K562 (cell line): ENCODE measurements at regions not wholly inside any gene's neighbourhood (a gene's known extent, or its start where the extent isn't known, plus 50 kb on each side); places are given as distances from the start of the nearest gene placed in this dataset.

Experiments used
- ATAC-seq: fragments of 200-7000 bp; cut with Tn5 transposase; 3 replicates; pipeline ENCODE4 v1.9.1; 2020; ENCODE audit warnings: moderate library complexity
- BruUV-seq: library from RNA; stranded (reverse); fragments of 400-500 nt; replicated peaks from 2 replicates; lab custom pipeline; 2021; lab: Mats Ljungman, UMichigan
- CTCF ChIA-PET: fragments of 300-600 bp; formaldehyde crosslinking; extraction: SDS; loops from one replicate; lab custom pipeline; 2021; ENCODE audit warnings: low intra/inter-chr PET ratio; lab: Yijun Ruan, JAX
- POLR2A ChIA-PET: fragments of 300-600, 350-650 bp; sonication (Branson Sonifier 250); formaldehyde crosslinking; extraction: SDS; loops from one replicate; lab custom pipeline; 2021; ENCODE audit warnings: antibody characterized with exemption, inconsistent platforms; lab: Yijun Ruan, JAX
- DNase-seq, 4 experiments: peaks; one replicate each; pipeline versions ENCODE4 v3.0.0 to v3.0.0-alpha.2; 2011 to 2018; ENCODE audit warnings: low spot score in 3 of 4, mixed read lengths in 3 of 4; ENCODE audit errors: extremely low read depth in 1 of 4
- FAIRE-seq: peaks from 2 replicates; lab custom pipeline; 2011; peaks lifted over from hg19 to GRCh38; lab: Jason Lieb, UNC
- H2AFZ ChIP-seq: 2 replicates; pipeline ENCODE4 v1.6.0; 2011; ENCODE audit warnings: low read depth, low read length, control low read depth, inconsistent platforms
- H3K27ac ChIP-seq: fragments of 200-600 bp; 3 replicates; pipeline ENCODE4 v1.8.0; 2011; ENCODE audit warnings: low read depth, mild to moderate bottlenecking, control low read depth, inconsistent platforms, low read length, moderate library complexity, mixed read lengths; ENCODE audit errors: extremely low read depth
- H3K27me3 ChIP-seq, 2 experiments: fragments of 300-600 bp in 1 of 2; 2 replicates in 1 of 2; 3 replicates in 1 of 2; pipeline versions ENCODE4 v1.6.0 to v1.8.0; 2011; ENCODE audit warnings: inconsistent platforms in 2 of 2, low read length in 2 of 2, mild to moderate bottlenecking in 1 of 2, mixed read lengths in 1 of 2, moderate library complexity in 1 of 2; ENCODE audit not compliant: control insufficient read depth in 2 of 2, insufficient read depth in 2 of 2
- H3K36me3 ChIP-seq: fragments of 300-600 bp; 3 replicates; pipeline ENCODE4 v1.8.0; 2011; ENCODE audit warnings: mild to moderate bottlenecking, low read length, inconsistent platforms; ENCODE audit not compliant: control insufficient read depth, insufficient read depth
- H3K4me1 ChIP-seq, 2 experiments: fragments of 200-600 bp in 1 of 2; replicated peaks in 1 of 2; 2 replicates in 1 of 2; 3 replicates in 1 of 2; pipeline versions ENCODE4 v1.5.1 to v1.8.0; 2011; ENCODE audit warnings: inconsistent platforms in 2 of 2, low read length in 2 of 2, mild to moderate bottlenecking in 1 of 2, mixed read lengths in 1 of 2, moderate library complexity in 1 of 2; ENCODE audit not compliant: control insufficient read depth in 2 of 2, insufficient read depth in 2 of 2
- H3K4me2 ChIP-seq: 2 replicates; pipeline ENCODE4 v1.6.1; 2011; ENCODE audit warnings: low read length, control low read depth, inconsistent platforms, mixed read lengths; ENCODE audit not compliant: insufficient read depth
- H3K4me3 ChIP-seq: fragments of 200-600 bp; sonication (generic), shearing (Covaris generic); 2 replicates; pipeline ENCODE4 v1.5.1; 2016; ENCODE audit warnings: control low read depth, inconsistent platforms
- H3K79me2 ChIP-seq: fragments of 200-600 bp; 3 replicates; pipeline ENCODE4 v1.8.0; 2011; ENCODE audit warnings: low read length, inconsistent platforms; ENCODE audit not compliant: control insufficient read depth, insufficient read depth
- H3K9ac ChIP-seq, 2 experiments: 2 replicates each; pipeline versions ENCODE4 v1.6.0 to v1.6.1; 2011; ENCODE audit warnings: low read depth in 2 of 2, low read length in 2 of 2, control low read depth in 1 of 2, inconsistent platforms in 1 of 2, mild to moderate bottlenecking in 1 of 2, mixed read lengths in 1 of 2; ENCODE audit not compliant: insufficient read depth in 1 of 2
- H3K9me1 ChIP-seq: one replicate; pipeline ENCODE4 v1.6.0; 2011; ENCODE audit warnings: inconsistent platforms, mild to moderate bottlenecking, low read length, moderate library complexity; ENCODE audit not compliant: control insufficient read depth, insufficient read depth
- H3K9me3 ChIP-seq: replicated peaks from 2 replicates; pipeline ENCODE4 v1.5.1; 2011; ENCODE audit warnings: low read depth, low read length, inconsistent platforms; ENCODE audit not compliant: control insufficient read depth, insufficient read depth
- H4K20me1 ChIP-seq: replicated peaks from 2 replicates; pipeline ENCODE4 v1.6.1; 2011; ENCODE audit warnings: low read length, inconsistent platforms, mixed read lengths; ENCODE audit not compliant: control insufficient read depth, insufficient read depth
- CBFB ChIP-seq: sonication (generic); formaldehyde crosslinking; IDR thresholded peaks from 2 replicates; pipeline ENCODE4 v1.4.0; 2020; ENCODE audit warnings: mild to moderate bottlenecking, missing genetic modification reagents
- HNRNPH1 ChIP-seq: fragments of 200-400 bp; formaldehyde crosslinking; optimal IDR thresholded peaks from 2 replicates; pipeline ENCODE3; 2017; ENCODE audit warnings: low read depth, mild to moderate bottlenecking, low read length, moderate library complexity
- PTTG1 ChIP-seq: fragments of 450-650 bp; IDR thresholded peaks from 2 replicates; pipeline ENCODE4 v1.6.1; 2016; ENCODE audit warnings: low read depth, mild to moderate bottlenecking, missing genetic modification characterization, missing compliant biosample characterization
- RAD21 ChIP-seq, 2 experiments: fragments of 250-450 bp in 1 of 2; fragments of 450-650 bp in 1 of 2; sonication (Bioruptor Pico) in 1 of 2; formaldehyde crosslinking in 1 of 2; IDR thresholded peaks in 1 of 2; conservative IDR thresholded peaks in 1 of 2; 2 replicates each; pipeline versions ENCODE4 v1.4.0 to v1.8.0; 2020 to 2022; ENCODE audit warnings: mild to moderate bottlenecking in 2 of 2, moderate library complexity in 1 of 2
- RBBP5 ChIP-seq: fragments of 200-600 bp; sonication (generic); IDR thresholded peaks from 2 replicates; pipeline ENCODE4 v1.6.1; 2012; ENCODE audit warnings: borderline replicate concordance, mild to moderate bottlenecking, low read length, control low read depth, inconsistent platforms; ENCODE audit not compliant: insufficient read depth, poor library complexity, severe bottlenecking
- THRAP3 ChIP-seq: fragments of 450-650 bp; IDR thresholded peaks from 2 replicates; pipeline ENCODE4 v1.6.1; 2016; ENCODE audit warnings: mild to moderate bottlenecking, inconsistent platforms, borderline replicate concordance
- TOE1 ChIP-seq, 2 experiments: fragments of 450-650 bp in 1 of 2; sonication (generic) in 1 of 2; formaldehyde crosslinking in 1 of 2; IDR thresholded peaks; 2 replicates each; pipeline versions ENCODE4 v1.7.1 to v1.8.0; 2016 to 2022; ENCODE audit warnings: borderline replicate concordance in 2 of 2, mild to moderate bottlenecking in 2 of 2, antibody characterized with exemption in 1 of 2, inconsistent platforms in 1 of 2, low read depth in 1 of 2, missing genetic modification reagents in 1 of 2, moderate library complexity in 1 of 2
- XRCC5 ChIP-seq: fragments of 200-400 bp; formaldehyde crosslinking; IDR thresholded peaks from 2 replicates; pipeline ENCODE4 v1.6.1; 2017; ENCODE audit warnings: low read depth, mild to moderate bottlenecking, low read length
- ZNF586 ChIP-seq: fragments of 450-650 bp; formaldehyde crosslinking; conservative IDR thresholded peaks from 2 replicates; pipeline ENCODE4 v1.4.0; 2020; ENCODE audit warnings: mild to moderate bottlenecking, moderate library complexity
- WGBS: fragments of 100-300 bp; shearing (Covaris generic); methylation state at CpG from one replicate; pipeline ENCODE4 v1.1.6; 2016; ENCODE audit warnings: low coverage, mixed read lengths; ENCODE audit not compliant: insufficient coverage; ENCODE audit errors: missing lambda C conversion rate; 5-methylcytosine and 5-hydroxymethylcytosine counted together
- in situ Hi-C: fragments of 300-500 bp; cut with MboI; formaldehyde crosslinking; loops from 4 replicates; pipeline ENCODE4 v1.15.0; 2018; ENCODE audit warnings: inconsistent platforms, mixed read lengths
- intact Hi-C: fragments of 100-400 bp; cut with micrococcal nuclease; formaldehyde crosslinking; loops from 2 replicates; pipeline ENCODE4 v1.14.2; 2022
- TF ChIP-seq, protein P1 (sequence below): sonication (generic); formaldehyde crosslinking; IDR thresholded peaks from 2 replicates; pipeline ENCODE4 v1.8.1; 2023; ENCODE audit warnings: mild to moderate bottlenecking, missing genetic modification reagents
- TF ChIP-seq, protein P2 (sequence below): fragments of 450-650 bp; conservative IDR thresholded peaks from 2 replicates; pipeline ENCODE4 v1.6.1; 2016; ENCODE audit warnings: missing genetic modification characterization, low read depth, mild to moderate bottlenecking, control low read depth, missing compliant biosample characterization
- TF ChIP-seq, protein P3 (sequence below): fragments of 450-650 bp; IDR thresholded peaks from 2 replicates; pipeline ENCODE4 v1.7.1; 2018; ENCODE audit warnings: mild to moderate bottlenecking, low read depth; ENCODE audit not compliant: partially characterized antibody

DNA sequence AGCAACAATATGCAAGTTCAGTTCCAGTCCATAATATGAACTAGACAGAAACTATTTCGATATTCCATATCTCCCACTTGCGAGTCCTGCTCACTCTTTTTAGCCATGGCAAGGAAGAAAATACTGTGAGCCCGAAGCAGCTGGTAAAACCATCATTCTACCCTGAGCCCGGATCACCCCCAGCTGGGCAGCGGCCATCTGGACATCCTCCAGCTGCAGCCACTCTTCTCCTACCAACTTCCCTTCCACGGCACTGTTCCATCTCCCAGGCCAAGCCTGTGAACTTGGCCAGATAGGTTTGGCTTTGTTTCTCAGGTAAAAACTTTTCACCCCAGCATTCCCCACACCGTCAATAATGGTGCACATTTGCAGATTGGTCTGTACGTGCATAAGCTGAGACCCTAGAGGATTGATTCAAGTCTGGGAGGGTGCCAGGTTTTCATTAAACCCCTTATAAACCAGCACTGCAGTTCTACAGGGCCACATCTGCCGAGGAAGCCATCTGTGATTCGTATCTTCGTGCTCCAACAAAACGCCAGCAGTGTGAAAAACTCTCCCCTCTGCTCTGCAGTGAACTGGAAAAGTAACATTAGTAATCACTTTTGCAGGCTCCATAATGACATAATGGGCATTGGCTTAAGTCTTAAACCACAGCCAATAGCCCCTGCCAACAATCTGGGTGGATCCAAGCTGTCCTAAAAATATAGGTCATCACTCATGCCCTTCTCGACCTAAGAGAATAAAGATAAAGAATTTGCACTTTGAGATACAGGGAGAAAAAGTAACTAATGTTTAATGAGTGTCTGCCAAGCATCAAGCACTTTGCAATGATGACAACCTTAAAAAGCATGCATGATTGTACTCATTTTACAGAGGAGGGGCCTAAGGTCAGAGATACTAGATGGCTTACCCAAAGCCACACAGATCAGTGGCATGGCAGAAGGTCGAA, 205.1 kb downstream of the PLPP3 start:
- ChIA-PET CTCF (no interaction called here), POLR2A (interaction anchor here (0.5 kb wide), 1 partner anchor 50 kb away, joined by 3 read pairs; no protein-coding TSS in a partner anchor)
- intact Hi-C loops = no loop called here
- H3K4me2 ChIP-seq = no peak overlapping the region
- in situ Hi-C loops = no loop called here
- H3K4me1 ChIP-seq = no peaks in the 10 kb centered on the region
- BruUV-seq = no TSS peak
- H3K9me1 ChIP-seq = no peaks in the 10 kb centered on the region
- WGBS = 0% methylated on average over 14 of the region's 14 CpGs
- no peak overlapping the region for H3K4me3 ChIP-seq
- H3K9me3 ChIP-seq = no peaks in the 10 kb centered on the region
- no peaks in the 10 kb centered on the region for H3K79me2 ChIP-seq
- H2AFZ ChIP-seq = no peak overlapping the region
- ATAC-seq (no peak), DNase-seq (no peak), FAIRE-seq (no peak)
- H3K9ac ChIP-seq = no peak overlapping the region
- no peak overlapping the region for H3K27ac ChIP-seq
- no peaks in the 10 kb centered on the region; a peak in 1 of 5 replicates for H3K27me3 ChIP-seq
- H3K36me3 ChIP-seq = no peaks in the 10 kb centered on the region
- no peaks in the 10 kb centered on the region for H4K20me1 ChIP-seq
- TF ChIP-seq, protein P1, sequence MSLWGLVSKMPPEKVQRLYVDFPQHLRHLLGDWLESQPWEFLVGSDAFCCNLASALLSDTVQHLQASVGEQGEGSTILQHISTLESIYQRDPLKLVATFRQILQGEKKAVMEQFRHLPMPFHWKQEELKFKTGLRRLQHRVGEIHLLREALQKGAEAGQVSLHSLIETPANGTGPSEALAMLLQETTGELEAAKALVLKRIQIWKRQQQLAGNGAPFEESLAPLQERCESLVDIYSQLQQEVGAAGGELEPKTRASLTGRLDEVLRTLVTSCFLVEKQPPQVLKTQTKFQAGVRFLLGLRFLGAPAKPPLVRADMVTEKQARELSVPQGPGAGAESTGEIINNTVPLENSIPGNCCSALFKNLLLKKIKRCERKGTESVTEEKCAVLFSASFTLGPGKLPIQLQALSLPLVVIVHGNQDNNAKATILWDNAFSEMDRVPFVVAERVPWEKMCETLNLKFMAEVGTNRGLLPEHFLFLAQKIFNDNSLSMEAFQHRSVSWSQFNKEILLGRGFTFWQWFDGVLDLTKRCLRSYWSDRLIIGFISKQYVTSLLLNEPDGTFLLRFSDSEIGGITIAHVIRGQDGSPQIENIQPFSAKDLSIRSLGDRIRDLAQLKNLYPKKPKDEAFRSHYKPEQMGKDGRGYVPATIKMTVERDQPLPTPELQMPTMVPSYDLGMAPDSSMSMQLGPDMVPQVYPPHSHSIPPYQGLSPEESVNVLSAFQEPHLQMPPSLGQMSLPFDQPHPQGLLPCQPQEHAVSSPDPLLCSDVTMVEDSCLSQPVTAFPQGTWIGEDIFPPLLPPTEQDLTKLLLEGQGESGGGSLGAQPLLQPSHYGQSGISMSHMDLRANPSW = no peak
- no peak for TF ChIP-seq TOE1 (IDR thresholded peaks at IDR 0.05; ENCODE audit: borderline replicate concordance)
- TF ChIP-seq TOE1 (CRISPR knock-in tag; IDR thresholded peaks at IDR 0.05; ENCODE audit: borderline replicate concordance, low read depth) = no peak
- TF ChIP-seq HNRNPH1 = no peak
- TF ChIP-seq, protein P2, sequence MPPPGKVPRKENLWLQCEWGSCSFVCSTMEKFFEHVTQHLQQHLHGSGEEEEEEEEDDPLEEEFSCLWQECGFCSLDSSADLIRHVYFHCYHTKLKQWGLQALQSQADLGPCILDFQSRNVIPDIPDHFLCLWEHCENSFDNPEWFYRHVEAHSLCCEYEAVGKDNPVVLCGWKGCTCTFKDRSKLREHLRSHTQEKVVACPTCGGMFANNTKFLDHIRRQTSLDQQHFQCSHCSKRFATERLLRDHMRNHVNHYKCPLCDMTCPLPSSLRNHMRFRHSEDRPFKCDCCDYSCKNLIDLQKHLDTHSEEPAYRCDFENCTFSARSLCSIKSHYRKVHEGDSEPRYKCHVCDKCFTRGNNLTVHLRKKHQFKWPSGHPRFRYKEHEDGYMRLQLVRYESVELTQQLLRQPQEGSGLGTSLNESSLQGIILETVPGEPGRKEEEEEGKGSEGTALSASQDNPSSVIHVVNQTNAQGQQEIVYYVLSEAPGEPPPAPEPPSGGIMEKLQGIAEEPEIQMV (tag) = no peak
- TF ChIP-seq, protein P3, sequence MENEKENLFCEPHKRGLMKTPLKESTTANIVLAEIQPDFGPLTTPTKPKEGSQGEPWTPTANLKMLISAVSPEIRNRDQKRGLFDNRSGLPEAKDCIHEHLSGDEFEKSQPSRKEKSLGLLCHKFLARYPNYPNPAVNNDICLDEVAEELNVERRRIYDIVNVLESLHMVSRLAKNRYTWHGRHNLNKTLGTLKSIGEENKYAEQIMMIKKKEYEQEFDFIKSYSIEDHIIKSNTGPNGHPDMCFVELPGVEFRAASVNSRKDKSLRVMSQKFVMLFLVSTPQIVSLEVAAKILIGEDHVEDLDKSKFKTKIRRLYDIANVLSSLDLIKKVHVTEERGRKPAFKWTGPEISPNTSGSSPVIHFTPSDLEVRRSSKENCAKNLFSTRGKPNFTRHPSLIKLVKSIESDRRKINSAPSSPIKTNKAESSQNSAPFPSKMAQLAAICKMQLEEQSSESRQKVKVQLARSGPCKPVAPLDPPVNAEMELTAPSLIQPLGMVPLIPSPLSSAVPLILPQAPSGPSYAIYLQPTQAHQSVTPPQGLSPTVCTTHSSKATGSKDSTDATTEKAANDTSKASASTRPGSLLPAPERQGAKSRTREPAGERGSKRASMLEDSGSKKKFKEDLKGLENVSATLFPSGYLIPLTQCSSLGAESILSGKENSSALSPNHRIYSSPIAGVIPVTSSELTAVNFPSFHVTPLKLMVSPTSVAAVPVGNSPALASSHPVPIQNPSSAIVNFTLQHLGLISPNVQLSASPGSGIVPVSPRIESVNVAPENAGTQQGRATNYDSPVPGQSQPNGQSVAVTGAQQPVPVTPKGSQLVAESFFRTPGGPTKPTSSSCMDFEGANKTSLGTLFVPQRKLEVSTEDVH = no peak
- TF ChIP-seq XRCC5 = no peak
- no peak for TF ChIP-seq THRAP3
- no peak for TF ChIP-seq ZNF586 (CRISPR knock-in tag)
- no peak for TF ChIP-seq PTTG1
- no peak for TF ChIP-seq RAD21 (CRISPR knock-in tag; conservative IDR thresholded peaks at IDR 0.05 in 1 of 2, IDR thresholded peaks at IDR 0.05 in 1 of 2)
- no peak for TF ChIP-seq CBFB
- no peak for TF ChIP-seq RBBP5
